Cardiac muscle cell (in vitro differentiated cells and primary cell): ENCODE measurements at regions not wholly inside any gene's neighbourhood (a gene's known extent, or its start where the extent isn't known, plus 50 kb on each side); places are given as distances from the start of the nearest gene placed in this dataset.

Source experiments
- DNase-seq, 2 donors: peaks; one replicate each; pipeline versions ENCODE4 v3.0.0 to v3.0.0-alpha.2; 2010 to 2017; ENCODE audit warnings: low read depth in 1 of 2, low spot score in 1 of 2
- H3K27ac ChIP-seq: fragments of 200-600 bp; sonication (generic); 2 replicates; pipeline ENCODE4 v1.5.1; 2016
- H3K27me3 ChIP-seq: fragments of 200-600 bp; sonication (generic); 2 replicates; pipeline ENCODE4 v1.6.0; 2016; ENCODE audit warnings: control low read depth
- H3K36me3 ChIP-seq: fragments of 200-600 bp; sonication (generic); 2 replicates; pipeline ENCODE4 v1.5.1; 2016; ENCODE audit warnings: control low read depth
- H3K4me1 ChIP-seq: fragments of 200-600 bp; sonication (generic); 2 replicates; pipeline ENCODE4 v1.8.1; 2017; ENCODE audit warnings: low read depth, mild to moderate bottlenecking, mixed run types
- H3K4me3 ChIP-seq: fragments of 200-600 bp; sonication (generic); 2 replicates; pipeline ENCODE4 v1.5.1; 2016; ENCODE audit warnings: mild to moderate bottlenecking
- H3K9me3 ChIP-seq: fragments of 200-600 bp; sonication (generic); 2 replicates; pipeline ENCODE4 v1.5.1; 2017; ENCODE audit warnings: low read depth, mild to moderate bottlenecking, control low read depth
- CTCF ChIP-seq: IDR thresholded peaks from 2 replicates; pipeline ENCODE4 v1.5.1; 2012; ENCODE audit warnings: low read depth, mild to moderate bottlenecking, low read length

GRCh38 chr5:2581418-2581817, 170.1 kb downstream of the IRX2 start:
- no peaks in the 10 kb centered on the region for H3K36me3 ChIP-seq
- H3K4me1 ChIP-seq, result no peaks in the 10 kb centered on the region
- no peaks in the 10 kb centered on the region for H3K27me3 ChIP-seq
- H3K27ac ChIP-seq, result no peak overlapping the region
- H3K9me3 ChIP-seq, result no peaks in the 10 kb centered on the region
- no peak overlapping the region for H3K4me3 ChIP-seq
- DNase-seq, result no peak
- TF ChIP-seq CTCF, result no peak

- Histone ChIP-seq H3K36me3 (no peaks in the 10 kb centered on the region), H3K4me1 (no peaks in the 10 kb centered on the region), H3K4me3 (no peak overlapping the region), H3K27me3 (no peaks in the 10 kb centered on the region), H3K27ac (no peak overlapping the region), H3K9me3 (no peaks in the 10 kb centered on the region)
- DNase-seq, result no peak
- TF ChIP-seq CTCF, result no peak
These were observed 172.4 kb downstream of the IRX2 start for GRCh38 chr5:2579126-2579525.

- no peak for DNase-seq
- no peak overlapping the region for H3K4me3 ChIP-seq
- H3K27me3 ChIP-seq, result no peaks in the 10 kb centered on the region
- no peak for TF ChIP-seq CTCF
- H3K4me1 ChIP-seq, result no peaks in the 10 kb centered on the region
- no peak overlapping the region for H3K27ac ChIP-seq
- H3K36me3 ChIP-seq, result no peaks in the 10 kb centered on the region
- H3K9me3 ChIP-seq, result no peaks in the 10 kb centered on the region
These were observed 174.0 kb downstream of the IRX2 start for GRCh38 chr5:2577312-2578036.

- no peaks in the 10 kb centered on the region for H3K9me3 ChIP-seq
- TF ChIP-seq CTCF, result no peak
These were observed 174.7 kb downstream of the IRX2 start for GRCh38 chr5:2576823-2577222.

GRCh38 chr5:2575871-2576270, 175.6 kb downstream of the IRX2 start:
- Histone ChIP-seq H3K9me3 (no peaks in the 10 kb centered on the region), H3K27me3 (no peaks in the 10 kb centered on the region), H3K27ac (no peak overlapping the region), H3K4me1 (no peaks in the 10 kb centered on the region), H3K36me3 (no peaks in the 10 kb centered on the region), H3K4me3 (no peak overlapping the region)
- no peak for DNase-seq
- TF ChIP-seq CTCF, result no peak

More at GRCh38 chr5:2576823-2577222, 174.7 kb downstream of the IRX2 start:
- H3K4me1 ChIP-seq, result no peaks in the 10 kb centered on the region
- H3K27ac ChIP-seq, result no peak overlapping the region
- no peaks in the 10 kb centered on the region for H3K27me3 ChIP-seq
- no peak for DNase-seq
- H3K36me3 ChIP-seq, result no peaks in the 10 kb centered on the region
- no peak overlapping the region for H3K4me3 ChIP-seq
